Trophoblast cell (in vitro differentiated cells and primary cell): ENCODE measurements at regions not wholly inside any gene's neighbourhood (a gene's known extent, or its start where the extent isn't known, plus 50 kb on each side); places are given as distances from the start of the nearest gene placed in this dataset.

Experiments used
- DNase-seq, 2 donors: peaks; one replicate each; pipeline ENCODE4 v3.0.0-alpha.2; 2016
- H2AFZ ChIP-seq: 2 replicates; pipeline ENCODE4 v1.6.1; 2013; ENCODE audit warnings: low read length, moderate library complexity, mild to moderate bottlenecking; ENCODE audit not compliant: insufficient read depth, poor library complexity
- H2AK5ac ChIP-seq: 2 replicates; pipeline ENCODE4 v1.6.1; 2013; ENCODE audit warnings: mild to moderate bottlenecking, low read length
- H2BK120ac ChIP-seq: 2 replicates; pipeline ENCODE4 v1.6.1; 2013; ENCODE audit warnings: low read length, mild to moderate bottlenecking, moderate library complexity; ENCODE audit not compliant: insufficient read depth, poor library complexity
- H2BK12ac ChIP-seq: 2 replicates; pipeline ENCODE4 v1.6.1; 2013; ENCODE audit warnings: mild to moderate bottlenecking, low read length, moderate library complexity
- H2BK5ac ChIP-seq: 2 replicates; pipeline ENCODE4 v1.6.1; 2013; ENCODE audit warnings: low read length, low read depth, moderate library complexity, mild to moderate bottlenecking; ENCODE audit not compliant: poor library complexity
- H3K14ac ChIP-seq: 2 replicates; pipeline ENCODE4 v1.6.1; 2013; ENCODE audit warnings: mild to moderate bottlenecking, low read length
- H3K18ac ChIP-seq: 2 replicates; pipeline ENCODE4 v1.6.1; 2013; ENCODE audit warnings: mild to moderate bottlenecking, low read length
- H3K23ac ChIP-seq: 2 replicates; pipeline ENCODE4 v1.6.1; 2013; ENCODE audit warnings: low read length
- H3K27ac ChIP-seq: 2 replicates; pipeline ENCODE4 v1.5.1; 2013; ENCODE audit warnings: low read depth, mild to moderate bottlenecking, inconsistent platforms, low read length, moderate library complexity
- H3K27me3 ChIP-seq: 2 replicates; pipeline ENCODE4 v1.6.1; 2013; ENCODE audit warnings: inconsistent platforms, mild to moderate bottlenecking, low read length, moderate library complexity; ENCODE audit not compliant: insufficient read depth
- H3K36me3 ChIP-seq, 2 experiments: 1 replicate in 1 of 2; 2 replicates in 1 of 2; pipeline ENCODE4 v1.6.1; 2013; ENCODE audit warnings: low read length in 2 of 2, mild to moderate bottlenecking in 2 of 2, moderate library complexity in 1 of 2; ENCODE audit not compliant: insufficient read depth in 2 of 2, control insufficient read depth in 1 of 2
- H3K4ac ChIP-seq: 2 replicates; pipeline ENCODE4 v1.6.1; 2013; ENCODE audit warnings: low read depth, mild to moderate bottlenecking, low read length, moderate library complexity
- H3K4me1 ChIP-seq, 2 experiments: 1 replicate in 1 of 2; 2 replicates in 1 of 2; pipeline ENCODE4 v1.6.1; 2013; ENCODE audit warnings: low read length in 2 of 2, mild to moderate bottlenecking in 2 of 2, moderate library complexity in 1 of 2; ENCODE audit not compliant: insufficient read depth in 2 of 2, control insufficient read depth in 1 of 2
- H3K4me2 ChIP-seq: 2 replicates; pipeline ENCODE4 v1.6.1; 2013; ENCODE audit warnings: inconsistent platforms, mild to moderate bottlenecking, low read length, moderate library complexity
- H3K4me3 ChIP-seq: 2 replicates; pipeline ENCODE4 v1.5.1; 2013; ENCODE audit warnings: mild to moderate bottlenecking, low read depth, low read length, inconsistent platforms
- H3K79me1 ChIP-seq: one replicate; pipeline ENCODE4 v1.6.1; 2013; ENCODE audit warnings: low read length
- H3K79me2 ChIP-seq: 2 replicates; pipeline ENCODE4 v1.6.1; 2013; ENCODE audit warnings: low read length, mild to moderate bottlenecking; ENCODE audit not compliant: control insufficient read depth, insufficient read depth, poor library complexity
- H3K9ac ChIP-seq: 2 replicates; pipeline ENCODE4 v1.6.1; 2013; ENCODE audit warnings: mild to moderate bottlenecking, low read length
- H3K9me3 ChIP-seq: 2 replicates; pipeline ENCODE4 v1.6.1; 2013; ENCODE audit warnings: low read depth, mild to moderate bottlenecking, control low read depth, inconsistent platforms, low read length; ENCODE audit not compliant: insufficient read depth
- H4K12ac ChIP-seq: 2 replicates; pipeline ENCODE4 v1.6.1; 2013; ENCODE audit warnings: low read depth, mild to moderate bottlenecking, low read length, moderate library complexity
- H4K8ac ChIP-seq: 2 replicates; pipeline ENCODE4 v1.6.1; 2013; ENCODE audit warnings: low read depth, mild to moderate bottlenecking, low read length, moderate library complexity
- H4K91ac ChIP-seq: one replicate; pipeline ENCODE4 v1.6.1; 2013; ENCODE audit warnings: low read depth, mild to moderate bottlenecking, low read length, moderate library complexity
- WGBS: extraction: QIAGEN DNeasy Blood & Tissue Kit; methylation state at CpG from one replicate; pipeline ENCODE4 v1.1.7; 2013; ENCODE audit warnings: missing lambda C conversion rate; ENCODE audit not compliant: insufficient read length, insufficient coverage; ENCODE audit errors: extremely low coverage; 5-methylcytosine and 5-hydroxymethylcytosine counted together

DNA sequence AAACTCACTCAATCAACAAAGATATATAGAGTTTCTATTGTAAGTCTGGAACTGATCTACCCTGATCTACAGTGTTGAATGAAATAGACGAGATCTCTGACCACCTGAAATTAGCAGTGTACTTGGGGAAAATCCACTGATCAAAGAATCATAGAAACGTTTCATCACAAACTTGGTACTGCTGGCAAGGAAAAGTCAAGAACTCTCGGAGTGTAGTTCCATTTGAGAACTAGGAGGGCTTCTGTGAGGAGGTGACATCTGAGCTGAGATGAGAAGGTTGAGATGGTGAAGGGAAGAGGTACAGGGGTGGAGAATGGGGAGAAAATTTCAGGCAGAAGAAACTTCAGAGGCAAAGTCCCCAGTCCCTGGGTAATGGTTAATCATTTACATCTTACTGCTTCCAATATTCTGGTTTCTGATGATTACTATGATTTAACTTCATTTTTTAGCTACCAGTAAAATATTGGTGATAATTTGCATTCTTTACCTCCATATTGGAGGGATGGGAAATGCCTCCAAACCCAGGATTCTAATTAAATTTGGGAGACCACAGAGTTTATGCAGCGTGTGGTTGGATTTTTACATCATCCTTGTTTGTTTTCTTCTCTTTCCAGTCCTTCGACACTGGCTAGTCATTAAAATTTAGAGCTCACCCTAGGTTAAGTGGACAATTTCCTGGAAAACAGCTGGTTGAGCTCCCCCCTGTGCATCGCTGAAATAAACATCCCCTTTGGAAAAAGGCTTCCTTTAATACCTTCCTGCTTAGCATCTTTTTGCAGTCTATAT lies 191.9 kb downstream of the BCAS1 start:
- Histone ChIP-seq H3K4me2 (no peak overlapping the region), H2BK12ac (no peak overlapping the region), H4K12ac (no peak overlapping the region), H3K9me3 (no peaks in the 10 kb centered on the region), H3K36me3 (no peaks in the 10 kb centered on the region), H3K9ac (no peak overlapping the region), H3K79me2 (no peaks in the 10 kb centered on the region), H3K18ac (no peak overlapping the region), H2BK5ac (no peak overlapping the region), H3K4me1 (no peaks in the 10 kb centered on the region), H3K27ac (no peak overlapping the region), H3K23ac (no peak overlapping the region), H3K14ac (no peak overlapping the region), H3K4me3 (no peak overlapping the region), H3K79me1 (no peaks in the 10 kb centered on the region), H2AK5ac (no peak overlapping the region), H2BK120ac (no peak overlapping the region), H4K8ac (no peak overlapping the region), H2AFZ (no peak overlapping the region), H3K27me3 (no peaks in the 10 kb centered on the region), H3K4ac (no peak overlapping the region), H4K91ac (no peak overlapping the region)
- no CpG with 5 or more reads among the region's 6 CpGs for WGBS
- no peak for DNase-seq

DNA sequence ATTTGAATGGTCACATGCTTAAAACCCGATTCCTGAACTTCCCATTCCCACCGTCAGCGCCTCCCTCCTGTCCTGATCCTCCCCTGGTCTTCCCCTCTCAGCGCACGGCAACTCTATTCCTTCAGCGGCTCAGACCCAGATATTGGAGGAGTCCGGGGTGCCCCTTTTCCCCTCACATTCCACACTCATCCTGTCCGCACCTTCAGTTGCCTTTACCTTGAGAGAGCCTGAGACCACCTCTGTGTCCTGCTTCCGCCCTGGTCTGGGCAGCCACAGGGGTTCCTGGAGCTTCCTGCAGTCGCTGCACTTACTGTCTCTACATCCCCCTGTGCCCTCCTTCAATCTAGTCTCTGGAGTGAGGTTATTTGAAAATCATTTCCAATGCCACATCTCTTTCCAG lies 193.4 kb downstream of the BCAS1 start:
- H3K18ac ChIP-seq = no peak overlapping the region
- H2BK5ac ChIP-seq = no peak overlapping the region
- H4K12ac ChIP-seq = no peak overlapping the region
- H3K4me3 ChIP-seq = no peak overlapping the region
- peak overlapping the region; percentile 13 for H4K8ac ChIP-seq
- no peak overlapping the region for H3K23ac ChIP-seq
- H3K79me2 ChIP-seq = no peaks in the 10 kb centered on the region
- H3K27ac ChIP-seq = no peak overlapping the region
- H3K4ac ChIP-seq = no peak overlapping the region
- H3K27me3 ChIP-seq = no peaks in the 10 kb centered on the region
- H3K4me1 ChIP-seq = no peaks in the 10 kb centered on the region
- H2BK120ac ChIP-seq = no peak overlapping the region
- no peak overlapping the region for H4K91ac ChIP-seq
- WGBS = no CpG with 5 or more reads among the region's 10 CpGs
- no peak overlapping the region for H2AFZ ChIP-seq
- no peaks in the 10 kb centered on the region for H3K79me1 ChIP-seq
- H3K14ac ChIP-seq = no peak overlapping the region
- no peak for DNase-seq
- no peak overlapping the region for H2AK5ac ChIP-seq
- H2BK12ac ChIP-seq = peak overlapping the region; percentile 9
- H3K4me2 ChIP-seq = no peak overlapping the region
- H3K36me3 ChIP-seq = no peaks in the 10 kb centered on the region
- no peaks in the 10 kb centered on the region for H3K9me3 ChIP-seq
- H3K9ac ChIP-seq = no peak overlapping the region

DNA sequence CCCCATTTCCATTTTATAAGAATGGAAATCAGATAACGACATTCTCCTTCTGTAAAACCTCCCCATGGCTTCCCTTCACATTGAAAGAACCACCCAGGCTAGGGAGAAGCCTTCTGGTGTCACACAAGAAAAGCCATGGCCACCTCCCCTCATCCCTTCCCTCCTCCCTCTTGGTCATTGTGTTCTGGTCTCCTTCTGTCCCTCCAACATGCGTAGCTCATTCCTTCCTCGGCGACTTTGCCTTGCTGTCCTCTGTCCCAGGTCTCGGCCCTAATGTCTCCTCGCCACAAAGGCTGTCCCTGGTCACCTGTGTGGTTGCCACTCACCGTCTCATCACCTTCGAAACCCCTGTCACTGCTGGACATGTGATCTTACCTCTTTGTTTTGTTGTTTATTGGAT lies 193.9 kb downstream of the BCAS1 start:
- no peaks in the 10 kb centered on the region for H3K79me1 ChIP-seq
- no peak overlapping the region for H4K12ac ChIP-seq
- no peaks in the 10 kb centered on the region for H3K79me2 ChIP-seq
- H2AK5ac ChIP-seq = no peak overlapping the region
- no peak overlapping the region for H3K14ac ChIP-seq
- H3K27me3 ChIP-seq = no peaks in the 10 kb centered on the region
- H3K36me3 ChIP-seq = no peaks in the 10 kb centered on the region
- WGBS = no CpG with 5 or more reads among the region's 8 CpGs
- no peak overlapping the region for H4K91ac ChIP-seq
- H3K27ac ChIP-seq = no peak overlapping the region
- no peak overlapping the region for H3K4me3 ChIP-seq
- H2BK12ac ChIP-seq = no peak overlapping the region
- H3K4me1 ChIP-seq = no peaks in the 10 kb centered on the region
- H3K23ac ChIP-seq = no peak overlapping the region
- H3K9me3 ChIP-seq = no peaks in the 10 kb centered on the region
- H2BK5ac ChIP-seq = no peak overlapping the region
- H2BK120ac ChIP-seq = no peak overlapping the region
- H3K4me2 ChIP-seq = no peak overlapping the region
- no peak overlapping the region for H3K18ac ChIP-seq
- no peak overlapping the region for H3K9ac ChIP-seq
- H3K4ac ChIP-seq = no peak overlapping the region
- no peak for DNase-seq
- H2AFZ ChIP-seq = no peak overlapping the region
- H4K8ac ChIP-seq = no peak overlapping the region

DNA sequence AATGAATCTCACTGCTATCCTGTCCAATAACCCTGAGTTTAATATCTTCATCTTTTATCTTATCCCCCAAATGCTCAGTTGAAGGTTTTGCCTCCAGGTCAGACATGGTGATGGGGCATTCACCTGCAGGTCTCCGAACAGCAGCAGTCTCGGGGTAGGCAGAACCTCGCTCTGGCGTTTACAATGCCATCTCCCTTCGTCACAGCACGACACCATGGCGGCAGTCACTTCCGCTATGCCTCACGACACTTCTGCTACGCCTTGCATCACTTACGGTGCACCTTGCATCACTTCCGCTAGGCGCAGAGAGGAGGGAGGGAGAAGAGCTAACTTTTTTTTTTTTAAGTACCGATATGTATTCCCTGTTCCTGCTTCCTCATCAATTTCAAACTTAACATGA lies 194.9 kb downstream of the BCAS1 start:
- Histone ChIP-seq H4K91ac (no peak overlapping the region), H2BK12ac (no peak overlapping the region), H3K4me1 (no peaks in the 10 kb centered on the region), H3K9ac (no peak overlapping the region), H3K27ac (no peak overlapping the region), H3K23ac (no peak overlapping the region), H3K4me3 (no peak overlapping the region), H2AFZ (no peak overlapping the region), H3K9me3 (no peaks in the 10 kb centered on the region), H3K4ac (no peak overlapping the region), H3K79me1 (peaks cover 2% of the 10 kb centered on the region), H4K12ac (no peak overlapping the region), H3K36me3 (no peaks in the 10 kb centered on the region), H3K18ac (no peak overlapping the region), H3K4me2 (no peak overlapping the region), H3K79me2 (no peaks in the 10 kb centered on the region), H4K8ac (no peak overlapping the region), H2AK5ac (no peak overlapping the region), H3K27me3 (no peaks in the 10 kb centered on the region), H3K14ac (no peak overlapping the region), H2BK120ac (no peak overlapping the region), H2BK5ac (no peak overlapping the region)
- peak; percentile 33 to 56 for DNase-seq
- no CpG with 5 or more reads among the region's 14 CpGs for WGBS
